Adrenal gland (tissue), 5 donors: ENCODE measurements at regions not wholly inside any gene's neighbourhood (a gene's known extent, or its start where the extent isn't known, plus 50 kb on each side); places are given as distances from the start of the nearest gene placed in this dataset.

ENCODE experiments used
- POLR2A ChIP-seq, 2 donors: fragments of 450-650 bp; IDR thresholded peaks; one replicate each; pipeline ENCODE4 v1.6.1; 2017; ENCODE audit warnings: antibody characterized with exemption in 2 of 2, mild to moderate bottlenecking in 2 of 2, moderate library complexity in 1 of 2
- TF ChIP-seq, protein P1 (sequence below), 6 experiments: fragments of 450-650 bp in 4 of 6; fragments of 200-600 bp in 2 of 6; sonication (generic) in 1 of 6; IDR thresholded peaks; 1 replicate in 5 of 6; 2 replicates in 1 of 6; pipeline versions ENCODE4 v1.5.1 to v1.8.0; 2016 to 2021; ENCODE audit warnings: antibody characterized with exemption in 6 of 6, mild to moderate bottlenecking in 2 of 6, moderate library complexity in 1 of 6
- donor health status: DM: no; HTN: no; CAD: no.

DNA sequence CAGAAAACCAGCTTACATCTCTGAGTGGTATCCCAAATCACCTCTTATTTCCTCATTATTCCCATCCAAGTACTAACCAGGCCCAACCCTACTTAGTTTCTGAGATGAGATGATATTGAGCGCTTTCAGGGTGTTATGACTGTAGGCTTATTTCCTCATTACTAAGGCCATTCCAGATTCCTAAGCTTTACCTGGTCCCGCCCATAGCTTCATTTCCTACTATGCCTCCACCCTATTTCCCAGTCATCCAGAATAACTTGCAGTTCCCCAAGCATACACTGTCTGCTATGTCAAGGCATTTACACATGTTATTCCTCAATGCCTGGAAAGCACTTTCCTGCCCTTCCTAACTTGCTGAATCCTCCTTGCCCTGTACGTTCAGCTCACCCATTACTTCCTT lies 79.3 kb upstream of the SPAG17 start:
- TF ChIP-seq, protein P1, sequence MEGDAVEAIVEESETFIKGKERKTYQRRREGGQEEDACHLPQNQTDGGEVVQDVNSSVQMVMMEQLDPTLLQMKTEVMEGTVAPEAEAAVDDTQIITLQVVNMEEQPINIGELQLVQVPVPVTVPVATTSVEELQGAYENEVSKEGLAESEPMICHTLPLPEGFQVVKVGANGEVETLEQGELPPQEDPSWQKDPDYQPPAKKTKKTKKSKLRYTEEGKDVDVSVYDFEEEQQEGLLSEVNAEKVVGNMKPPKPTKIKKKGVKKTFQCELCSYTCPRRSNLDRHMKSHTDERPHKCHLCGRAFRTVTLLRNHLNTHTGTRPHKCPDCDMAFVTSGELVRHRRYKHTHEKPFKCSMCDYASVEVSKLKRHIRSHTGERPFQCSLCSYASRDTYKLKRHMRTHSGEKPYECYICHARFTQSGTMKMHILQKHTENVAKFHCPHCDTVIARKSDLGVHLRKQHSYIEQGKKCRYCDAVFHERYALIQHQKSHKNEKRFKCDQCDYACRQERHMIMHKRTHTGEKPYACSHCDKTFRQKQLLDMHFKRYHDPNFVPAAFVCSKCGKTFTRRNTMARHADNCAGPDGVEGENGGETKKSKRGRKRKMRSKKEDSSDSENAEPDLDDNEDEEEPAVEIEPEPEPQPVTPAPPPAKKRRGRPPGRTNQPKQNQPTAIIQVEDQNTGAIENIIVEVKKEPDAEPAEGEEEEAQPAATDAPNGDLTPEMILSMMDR (IDR thresholded peaks at IDR 0.05) = no peak
- no peak for TF ChIP-seq POLR2A (IDR thresholded peaks at IDR 0.05)
